OCI-LY1 (cell line): ENCODE measurements at regions not wholly inside any gene's neighbourhood (a gene's known extent, or its start where the extent isn't known, plus 50 kb on each side); places are given as distances from the start of the nearest gene placed in this dataset.

Experiments
- H2AFZ ChIP-seq: fragments of 200-600 bp; sonication (generic), shearing (Covaris generic); 2 replicates; pipeline ENCODE4 v1.6.0; 2014; ENCODE audit warnings: antibody characterized with exemption, mild to moderate bottlenecking, low read length
- H3F3A ChIP-seq: fragments of 200-600 bp; sonication (generic), shearing (Covaris generic); 2 replicates; pipeline ENCODE4 v1.6.0; 2014; ENCODE audit warnings: mild to moderate bottlenecking, antibody characterized with exemption, low read length, moderate library complexity; ENCODE audit not compliant: insufficient read depth
- H3K27ac ChIP-seq: fragments of 200-600 bp; sonication (generic); 2 replicates; pipeline ENCODE4 v1.5.1; 2014; ENCODE audit warnings: low read length, mixed run types, mild to moderate bottlenecking, low read depth; ENCODE audit not compliant: poor library complexity, severe bottlenecking
- H3K27me3 ChIP-seq: fragments of 200-600 bp; sonication (generic); 2 replicates; pipeline ENCODE4 v1.6.0; 2014; ENCODE audit warnings: antibody characterized with exemption, mild to moderate bottlenecking, low read length, moderate library complexity; ENCODE audit not compliant: insufficient read depth
- H3K36me3 ChIP-seq: fragments of 200-600 bp; sonication (generic); 2 replicates; pipeline ENCODE4 v1.6.1; 2014; ENCODE audit warnings: mild to moderate bottlenecking, antibody characterized with exemption, low read length, moderate library complexity, mixed read lengths; ENCODE audit not compliant: insufficient read depth
- H3K4me1 ChIP-seq: fragments of 200-600 bp; sonication (generic); 2 replicates; pipeline ENCODE4 v1.5.1; 2014; ENCODE audit warnings: mild to moderate bottlenecking, low read length, moderate library complexity; ENCODE audit not compliant: insufficient read depth, severe bottlenecking
- H3K4me2 ChIP-seq: fragments of 200-600 bp; sonication (generic), shearing (Covaris generic); 2 replicates; pipeline ENCODE4 v1.6.1; 2014; ENCODE audit warnings: low read length
- H3K4me3 ChIP-seq: fragments of 200-600 bp; sonication (generic); 2 replicates; pipeline ENCODE4 v1.5.1; 2014; ENCODE audit warnings: low read length, low read depth, mild to moderate bottlenecking, mixed read lengths; ENCODE audit not compliant: poor library complexity, severe bottlenecking
- H3K79me2 ChIP-seq: fragments of 200-600 bp; shearing (Covaris generic); 2 replicates; pipeline ENCODE4 v1.6.1; 2016; ENCODE audit warnings: mixed run types, low read length, mixed read lengths; ENCODE audit not compliant: insufficient read depth
- H3K9ac ChIP-seq: fragments of 200-600 bp; sonication (generic), shearing (Covaris generic); 2 replicates; pipeline ENCODE4 v1.6.1; 2014; ENCODE audit warnings: mild to moderate bottlenecking, low read length, mixed read lengths
- H3K9me2 ChIP-seq: fragments of 200-600 bp; sonication (generic), shearing (Covaris generic); 2 replicates; pipeline ENCODE4 v1.6.1; 2014; ENCODE audit warnings: low read depth, mild to moderate bottlenecking, low read length, mixed read lengths
- H3K9me3 ChIP-seq: fragments of 200-600 bp; shearing (Covaris generic); 2 replicates; pipeline ENCODE4 v1.6.1; 2014; ENCODE audit warnings: low read length, mixed read lengths
- H4K20me1 ChIP-seq: fragments of 200-600 bp; sonication (generic), shearing (Covaris generic); 2 replicates; pipeline ENCODE4 v1.6.0; 2016; ENCODE audit warnings: mild to moderate bottlenecking, low read length; ENCODE audit not compliant: insufficient read depth
- EZH2 ChIP-seq: fragments of 200-600 bp; sonication (generic), shearing (Covaris generic); IDR thresholded peaks from 2 replicates; pipeline ENCODE4 v1.8.0; 2017; ENCODE audit warnings: borderline replicate concordance, mixed run types, mild to moderate bottlenecking, antibody characterized with exemption, low read length, moderate library complexity, mixed read lengths
- TF ChIP-seq, protein P1 (sequence below): fragments of 200-600 bp; sonication (generic), shearing (Covaris generic); IDR thresholded peaks from 2 replicates; pipeline ENCODE4 v1.5.1; 2017; ENCODE audit warnings: mild to moderate bottlenecking, antibody characterized with exemption, low read length, moderate library complexity, mixed read lengths

GRCh38 chr3:59149166-59149565 lies 99.3 kb upstream of the CFAP20DC start:
- TF ChIP-seq, protein P1, sequence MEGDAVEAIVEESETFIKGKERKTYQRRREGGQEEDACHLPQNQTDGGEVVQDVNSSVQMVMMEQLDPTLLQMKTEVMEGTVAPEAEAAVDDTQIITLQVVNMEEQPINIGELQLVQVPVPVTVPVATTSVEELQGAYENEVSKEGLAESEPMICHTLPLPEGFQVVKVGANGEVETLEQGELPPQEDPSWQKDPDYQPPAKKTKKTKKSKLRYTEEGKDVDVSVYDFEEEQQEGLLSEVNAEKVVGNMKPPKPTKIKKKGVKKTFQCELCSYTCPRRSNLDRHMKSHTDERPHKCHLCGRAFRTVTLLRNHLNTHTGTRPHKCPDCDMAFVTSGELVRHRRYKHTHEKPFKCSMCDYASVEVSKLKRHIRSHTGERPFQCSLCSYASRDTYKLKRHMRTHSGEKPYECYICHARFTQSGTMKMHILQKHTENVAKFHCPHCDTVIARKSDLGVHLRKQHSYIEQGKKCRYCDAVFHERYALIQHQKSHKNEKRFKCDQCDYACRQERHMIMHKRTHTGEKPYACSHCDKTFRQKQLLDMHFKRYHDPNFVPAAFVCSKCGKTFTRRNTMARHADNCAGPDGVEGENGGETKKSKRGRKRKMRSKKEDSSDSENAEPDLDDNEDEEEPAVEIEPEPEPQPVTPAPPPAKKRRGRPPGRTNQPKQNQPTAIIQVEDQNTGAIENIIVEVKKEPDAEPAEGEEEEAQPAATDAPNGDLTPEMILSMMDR = no peak
- no peak for TF ChIP-seq EZH2
- no peaks in the 10 kb centered on the region for H3K79me2 ChIP-seq
- no peak overlapping the region for H3K9ac ChIP-seq
- H3K4me2 ChIP-seq = no peak overlapping the region
- H2AFZ ChIP-seq = no peak overlapping the region
- H3K36me3 ChIP-seq = no peaks in the 10 kb centered on the region
- no peak overlapping the region for H3K4me3 ChIP-seq
- no peaks in the 10 kb centered on the region for H3F3A ChIP-seq
- no peaks in the 10 kb centered on the region for H3K4me1 ChIP-seq
- H3K27ac ChIP-seq = no peak overlapping the region
- no peaks in the 10 kb centered on the region for H3K27me3 ChIP-seq
- peaks cover 5% of the 10 kb centered on the region; the same call in 1 of the 2 replicates for H3K9me3 ChIP-seq
- no peaks in the 10 kb centered on the region for H4K20me1 ChIP-seq
- H3K9me2 ChIP-seq = no peaks in the 10 kb centered on the region

DNA sequence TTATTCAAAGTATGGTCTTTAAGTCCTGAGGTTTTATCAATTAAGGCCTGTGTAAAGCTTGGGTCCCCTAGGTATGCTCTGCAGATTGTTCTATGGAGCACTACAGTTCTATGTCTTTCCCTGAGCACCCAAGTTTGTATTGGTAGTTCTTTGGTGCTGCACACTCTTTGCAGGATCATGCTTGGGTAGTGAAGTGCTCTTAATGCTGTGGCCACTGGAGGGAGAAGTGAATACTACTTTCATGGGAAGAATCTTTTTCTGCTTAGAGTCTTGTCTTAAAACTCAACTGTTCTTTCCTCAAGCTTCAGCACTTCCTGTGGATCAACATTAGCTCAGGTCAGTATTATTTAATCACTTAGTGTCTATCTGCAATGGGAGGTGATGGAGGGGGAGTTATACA lies 93.6 kb upstream of the CFAP20DC start:
- TF ChIP-seq EZH2 = no peak
- TF ChIP-seq, protein P1 = no peak
- H3F3A ChIP-seq = no peaks in the 10 kb centered on the region
- no peaks in the 10 kb centered on the region for H3K9me2 ChIP-seq
- no peaks in the 10 kb centered on the region for H4K20me1 ChIP-seq
- no peak overlapping the region for H2AFZ ChIP-seq
- no peaks in the 10 kb centered on the region for H3K79me2 ChIP-seq
- no peak overlapping the region for H3K27ac ChIP-seq
- no peaks in the 10 kb centered on the region for H3K27me3 ChIP-seq
- H3K9me3 ChIP-seq = peaks cover 5% of the 10 kb centered on the region; the same call in 1 of the 2 replicates
- H3K4me2 ChIP-seq = no peak overlapping the region
- H3K36me3 ChIP-seq = no peaks in the 10 kb centered on the region
- H3K4me3 ChIP-seq = no peak overlapping the region
- H3K9ac ChIP-seq = no peak overlapping the region
- H3K4me1 ChIP-seq = no peaks in the 10 kb centered on the region

DNA sequence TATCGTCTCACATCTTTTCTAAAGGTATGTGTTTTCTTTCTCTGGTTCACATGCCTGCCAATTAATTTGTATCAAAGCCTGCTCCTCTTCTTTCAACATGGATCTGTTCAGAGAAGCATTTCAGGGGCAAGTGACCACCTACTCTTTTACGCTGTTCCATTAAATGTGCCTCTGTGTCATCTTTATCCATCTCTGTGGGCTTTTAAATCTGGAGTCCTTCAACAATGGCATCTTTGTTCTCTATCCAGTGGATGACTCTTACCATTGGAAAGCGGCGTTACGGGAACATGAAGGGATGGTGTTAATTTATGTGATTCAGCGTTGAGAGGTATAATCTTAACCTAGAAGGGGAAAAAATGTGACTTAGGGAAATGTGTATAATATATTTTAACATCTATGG lies 92.7 kb upstream of the CFAP20DC start:
- TF ChIP-seq, protein P1 = no peak
- no peak for TF ChIP-seq EZH2
- Histone ChIP-seq H3F3A (no peaks in the 10 kb centered on the region), H3K9me2 (no peaks in the 10 kb centered on the region), H3K4me2 (no peak overlapping the region), H3K27me3 (no peaks in the 10 kb centered on the region), H3K27ac (no peak overlapping the region), H3K9me3 (peaks cover 1% of the 10 kb centered on the region; the same call in 1 of the 2 replicates), H3K79me2 (no peaks in the 10 kb centered on the region), H3K4me3 (no peak overlapping the region), H3K9ac (no peak overlapping the region), H3K4me1 (no peaks in the 10 kb centered on the region), H4K20me1 (no peaks in the 10 kb centered on the region), H3K36me3 (no peaks in the 10 kb centered on the region), H2AFZ (no peak overlapping the region)
